OCI-LY7 (cell line): ENCODE measurements at regions not wholly inside any gene's neighbourhood (a gene's known extent, or its start where the extent isn't known, plus 50 kb on each side); places are given as distances from the start of the nearest gene placed in this dataset.

Experiments used
- BruUV-seq: library from RNA; stranded (reverse); fragments of 400-500 nt; replicated peaks from 2 replicates; lab custom pipeline; 2021; lab: Mats Ljungman, UMichigan
- CTCF ChIA-PET: fragments of 300-600 bp; sonication (Branson Sonifier 250); formaldehyde crosslinking; loops from one replicate; lab custom pipeline; 2022; ENCODE audit warnings: antibody characterized with exemption; ENCODE audit not compliant: unreplicated experiment; lab: Charles Lee
- POLR2A ChIA-PET: fragments of 300-600 bp; sonication (Branson Sonifier 250); formaldehyde crosslinking; loops from one replicate; lab custom pipeline; 2022; ENCODE audit warnings: antibody characterized with exemption; lab: Charles Lee
- DNase-seq: peaks from one replicate; pipeline ENCODE4 v3.0.0-alpha.2; 2015; ENCODE audit warnings: low spot score
- H2AFZ ChIP-seq: fragments of 200-600 bp; sonication (generic), shearing (Covaris generic); 2 replicates; pipeline ENCODE4 v1.6.1; 2014; ENCODE audit warnings: mild to moderate bottlenecking, antibody characterized with exemption, low read length, moderate library complexity
- H3K27ac ChIP-seq: fragments of 200-600 bp; sonication (generic); 2 replicates; pipeline ENCODE4 v1.5.1; 2014; ENCODE audit warnings: mixed run types, low read depth, mild to moderate bottlenecking, moderate library complexity, low read length, inconsistent platforms; ENCODE audit not compliant: poor library complexity, severe bottlenecking
- H3K36me3 ChIP-seq: fragments of 200-600 bp; sonication (generic); 2 replicates; pipeline ENCODE4 v1.6.1; 2014; ENCODE audit warnings: mild to moderate bottlenecking, antibody characterized with exemption, low read length, moderate library complexity, mixed read lengths; ENCODE audit not compliant: insufficient read depth
- H3K4me1 ChIP-seq: fragments of 200-600 bp; sonication (generic); 2 replicates; pipeline ENCODE4 v1.5.1; 2014; ENCODE audit warnings: mild to moderate bottlenecking, low read length; ENCODE audit not compliant: insufficient read depth, poor library complexity, severe bottlenecking
- H3K4me2 ChIP-seq: fragments of 200-600 bp; sonication (generic); 2 replicates; pipeline ENCODE4 v1.6.1; 2014; ENCODE audit warnings: mild to moderate bottlenecking, low read length
- H3K4me3 ChIP-seq: fragments of 200-600 bp; sonication (generic); 2 replicates; pipeline ENCODE4 v1.5.1; 2014; ENCODE audit warnings: mild to moderate bottlenecking, low read depth, low read length; ENCODE audit not compliant: poor library complexity, severe bottlenecking
- H3K79me2 ChIP-seq: fragments of 200-600 bp; sonication (generic); 2 replicates; pipeline ENCODE4 v1.6.1; 2016; ENCODE audit warnings: low read depth, mild to moderate bottlenecking, low read length, moderate library complexity, mixed read lengths; ENCODE audit not compliant: insufficient read depth
- H3K9me2 ChIP-seq: fragments of 200-600 bp; sonication (generic); 2 replicates; pipeline ENCODE4 v1.6.1; 2016; ENCODE audit warnings: mild to moderate bottlenecking, low read length, mixed read lengths; ENCODE audit not compliant: insufficient read depth
- H3K9me3 ChIP-seq: fragments of 200-600 bp; sonication (generic); 2 replicates; pipeline ENCODE4 v1.6.1; 2014; ENCODE audit warnings: mild to moderate bottlenecking, mixed run types, low read length, mixed read lengths
- H4K20me1 ChIP-seq: fragments of 200-600 bp; sonication (generic); 2 replicates; pipeline ENCODE4 v1.6.1; 2014; ENCODE audit warnings: mild to moderate bottlenecking, antibody characterized with exemption, low read length, moderate library complexity, mixed read lengths; ENCODE audit not compliant: insufficient read depth
- EZH2phosphoT487 ChIP-seq: fragments of 200-600 bp; sonication (generic); IDR thresholded peaks from 2 replicates; pipeline ENCODE4 v1.6.1; 2018; ENCODE audit warnings: low read depth, borderline replicate concordance, mild to moderate bottlenecking, mixed run types, antibody characterized with exemption, low read length, moderate library complexity, mixed read lengths
- intact Hi-C: fragments of 100-400 bp; cut with micrococcal nuclease; formaldehyde crosslinking; loops from one replicate; pipeline ENCODE4 v1.10.0; 2022; ENCODE audit not compliant: unreplicated experiment
- TF ChIP-seq, protein P1 (sequence below): fragments of 200-600 bp; sonication (generic); conservative IDR thresholded peaks from 2 replicates; pipeline ENCODE4 v1.5.1; 2014; ENCODE audit warnings: mild to moderate bottlenecking, antibody characterized with exemption, low read length, moderate library complexity, mixed read lengths

DNA sequence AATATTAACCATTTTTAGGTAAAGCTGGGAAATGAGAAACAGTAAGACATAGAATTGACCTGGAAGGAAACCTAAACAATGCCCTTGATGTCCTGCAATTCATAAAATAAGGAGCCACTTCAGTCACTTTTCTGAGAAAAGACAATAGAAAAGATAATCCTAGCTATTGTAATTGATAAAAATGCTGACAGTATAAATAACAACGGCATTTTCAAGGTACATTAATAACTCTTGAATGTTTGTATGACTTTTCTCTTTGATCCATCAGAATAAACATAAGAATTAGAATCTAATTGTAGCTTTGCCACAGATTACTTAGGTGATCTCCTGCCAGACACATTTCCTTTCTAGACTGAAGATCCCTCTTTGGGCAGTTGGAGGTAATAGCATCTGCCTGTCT is 719.5 kb downstream of the SLC4A3 start:
- ChIA-PET CTCF (no interaction called here), POLR2A (no interaction called here)
- H3K79me2 ChIP-seq: no peaks in the 10 kb centered on the region
- no peaks in the 10 kb centered on the region for H4K20me1 ChIP-seq
- H3K4me1 ChIP-seq: no peaks in the 10 kb centered on the region
- H3K4me3 ChIP-seq: no peak overlapping the region
- H3K4me2 ChIP-seq: no peak overlapping the region
- H3K9me3 ChIP-seq: no peaks in the 10 kb centered on the region
- H3K36me3 ChIP-seq: no peaks in the 10 kb centered on the region
- intact Hi-C loops: no loop called here
- TF ChIP-seq EZH2phosphoT487: no peak
- TF ChIP-seq, protein P1, sequence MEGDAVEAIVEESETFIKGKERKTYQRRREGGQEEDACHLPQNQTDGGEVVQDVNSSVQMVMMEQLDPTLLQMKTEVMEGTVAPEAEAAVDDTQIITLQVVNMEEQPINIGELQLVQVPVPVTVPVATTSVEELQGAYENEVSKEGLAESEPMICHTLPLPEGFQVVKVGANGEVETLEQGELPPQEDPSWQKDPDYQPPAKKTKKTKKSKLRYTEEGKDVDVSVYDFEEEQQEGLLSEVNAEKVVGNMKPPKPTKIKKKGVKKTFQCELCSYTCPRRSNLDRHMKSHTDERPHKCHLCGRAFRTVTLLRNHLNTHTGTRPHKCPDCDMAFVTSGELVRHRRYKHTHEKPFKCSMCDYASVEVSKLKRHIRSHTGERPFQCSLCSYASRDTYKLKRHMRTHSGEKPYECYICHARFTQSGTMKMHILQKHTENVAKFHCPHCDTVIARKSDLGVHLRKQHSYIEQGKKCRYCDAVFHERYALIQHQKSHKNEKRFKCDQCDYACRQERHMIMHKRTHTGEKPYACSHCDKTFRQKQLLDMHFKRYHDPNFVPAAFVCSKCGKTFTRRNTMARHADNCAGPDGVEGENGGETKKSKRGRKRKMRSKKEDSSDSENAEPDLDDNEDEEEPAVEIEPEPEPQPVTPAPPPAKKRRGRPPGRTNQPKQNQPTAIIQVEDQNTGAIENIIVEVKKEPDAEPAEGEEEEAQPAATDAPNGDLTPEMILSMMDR: no peak
- no peak overlapping the region for H3K27ac ChIP-seq
- H3K9me2 ChIP-seq: no peaks in the 10 kb centered on the region
- H2AFZ ChIP-seq: no peak overlapping the region
- no TSS peak for BruUV-seq
- DNase-seq: no peak

DNA sequence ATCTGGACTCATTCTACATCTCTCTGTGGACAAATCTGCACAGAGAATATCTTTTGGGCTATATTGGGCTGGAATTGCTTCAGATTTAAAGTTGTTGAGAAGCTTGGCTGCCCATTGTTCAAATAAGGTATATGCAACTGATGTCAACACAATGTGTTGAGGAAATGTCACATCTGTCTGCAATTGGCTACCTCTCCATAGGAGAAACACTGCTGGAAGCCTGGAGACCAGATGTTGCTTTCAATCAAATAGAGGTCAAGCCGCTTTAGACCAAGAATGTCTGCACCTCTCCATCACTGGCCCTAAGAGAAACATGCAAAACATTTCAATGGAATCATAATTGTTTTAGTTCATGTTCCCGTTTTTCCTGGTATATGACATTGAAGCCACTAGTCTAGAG is 720.2 kb downstream of the SLC4A3 start:
- no peak overlapping the region for H3K4me3 ChIP-seq
- H3K4me2 ChIP-seq: no peak overlapping the region
- H3K36me3 ChIP-seq: no peaks in the 10 kb centered on the region
- H3K79me2 ChIP-seq: no peaks in the 10 kb centered on the region
- DNase-seq: no peak
- CTCF ChIA-PET: no interaction called here
- no TSS peak for BruUV-seq
- H2AFZ ChIP-seq: no peak overlapping the region
- intact Hi-C loops: no loop called here
- no peaks in the 10 kb centered on the region for H4K20me1 ChIP-seq
- H3K4me1 ChIP-seq: no peaks in the 10 kb centered on the region
- TF ChIP-seq, protein P1: no peak
- no peak for TF ChIP-seq EZH2phosphoT487
- H3K27ac ChIP-seq: no peak overlapping the region
- H3K9me3 ChIP-seq: no peaks in the 10 kb centered on the region
- POLR2A ChIA-PET: no interaction called here
- no peaks in the 10 kb centered on the region for H3K9me2 ChIP-seq

DNA sequence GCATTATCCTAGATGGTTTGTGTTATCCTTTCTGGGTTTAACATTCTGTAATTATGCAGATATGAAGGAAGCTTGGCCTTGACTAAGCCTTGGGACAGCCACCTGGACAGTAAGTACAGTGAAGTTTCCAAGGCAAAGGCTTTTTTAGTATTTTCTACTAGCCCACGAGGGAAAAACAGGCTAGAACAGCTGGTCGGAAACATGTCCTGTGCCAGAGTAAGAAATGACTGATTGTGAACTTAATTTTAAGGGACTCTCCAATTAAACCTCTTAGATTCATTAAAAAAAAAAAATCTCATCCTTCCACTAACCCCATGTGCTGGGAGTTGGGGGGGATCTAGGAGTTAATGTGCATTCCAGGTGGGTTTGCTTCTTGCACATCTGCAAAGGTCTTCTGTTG is 720.8 kb downstream of the SLC4A3 start:
- Histone ChIP-seq H3K4me1 (no peaks in the 10 kb centered on the region), H3K79me2 (no peaks in the 10 kb centered on the region), H3K9me3 (no peaks in the 10 kb centered on the region), H2AFZ (no peak overlapping the region), H4K20me1 (no peaks in the 10 kb centered on the region), H3K9me2 (no peaks in the 10 kb centered on the region), H3K36me3 (no peaks in the 10 kb centered on the region), H3K4me2 (no peak overlapping the region), H3K27ac (no peak overlapping the region), H3K4me3 (no peak overlapping the region)
- intact Hi-C loops: no loop called here
- ChIA-PET CTCF (no interaction called here), POLR2A (no interaction called here)
- BruUV-seq: no TSS peak
- no peak for TF ChIP-seq EZH2phosphoT487
- TF ChIP-seq, protein P1: no peak
- DNase-seq: no peak
